HG02571 (cell line): ENCODE measurements at regions not wholly inside any gene's neighbourhood (a gene's known extent, or its start where the extent isn't known, plus 50 kb on each side); places are given as distances from the start of the nearest gene placed in this dataset.

ENCODE experiments used
- ATAC-seq: cut with Tn5 transposase; IDR thresholded peaks from one replicate; pipeline ENCODE4 v1.9.1; 2021; ENCODE audit warnings: mild to moderate bottlenecking, moderate library complexity; ENCODE audit not compliant: unreplicated experiment

DNA sequence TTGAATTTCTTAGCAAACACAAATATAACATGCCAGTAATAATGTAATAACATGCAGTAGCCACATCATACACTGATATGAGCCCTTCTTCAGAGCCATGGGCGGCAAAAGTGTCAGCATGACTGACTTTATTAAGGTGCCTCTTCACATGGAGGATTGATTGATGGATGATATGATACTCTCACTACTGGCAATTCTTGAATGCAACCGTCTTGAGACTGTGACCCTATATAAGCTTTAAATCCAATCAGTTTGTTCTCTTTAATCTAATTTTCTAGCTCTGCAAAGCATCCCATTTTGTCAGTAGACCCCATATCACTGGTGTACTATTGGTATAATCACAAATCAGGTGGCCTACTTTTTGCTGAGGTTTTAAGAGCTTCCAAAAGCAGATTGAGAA lies 463.7 kb upstream of the ROBO2 start:
- ATAC-seq = no peak

DNA sequence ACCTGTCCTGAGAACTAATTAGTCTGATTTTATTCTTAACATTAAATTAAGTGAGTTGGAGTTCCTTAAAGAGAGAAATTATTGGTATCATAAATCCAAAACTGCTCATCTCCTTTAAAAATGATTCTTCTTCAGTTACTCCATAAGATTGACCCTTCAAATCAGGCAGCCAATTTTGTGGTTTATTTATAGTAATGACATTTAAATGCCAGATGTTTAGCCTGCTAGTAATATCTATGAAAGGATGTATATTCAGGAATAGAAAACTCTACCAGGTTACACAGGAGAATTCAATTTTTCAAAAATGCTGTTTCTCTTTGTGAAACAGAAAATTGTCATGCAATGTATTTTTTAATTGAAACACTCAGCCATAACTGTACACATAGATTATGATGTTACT lies 457.8 kb upstream of the ROBO2 start:
- no peak for ATAC-seq

DNA sequence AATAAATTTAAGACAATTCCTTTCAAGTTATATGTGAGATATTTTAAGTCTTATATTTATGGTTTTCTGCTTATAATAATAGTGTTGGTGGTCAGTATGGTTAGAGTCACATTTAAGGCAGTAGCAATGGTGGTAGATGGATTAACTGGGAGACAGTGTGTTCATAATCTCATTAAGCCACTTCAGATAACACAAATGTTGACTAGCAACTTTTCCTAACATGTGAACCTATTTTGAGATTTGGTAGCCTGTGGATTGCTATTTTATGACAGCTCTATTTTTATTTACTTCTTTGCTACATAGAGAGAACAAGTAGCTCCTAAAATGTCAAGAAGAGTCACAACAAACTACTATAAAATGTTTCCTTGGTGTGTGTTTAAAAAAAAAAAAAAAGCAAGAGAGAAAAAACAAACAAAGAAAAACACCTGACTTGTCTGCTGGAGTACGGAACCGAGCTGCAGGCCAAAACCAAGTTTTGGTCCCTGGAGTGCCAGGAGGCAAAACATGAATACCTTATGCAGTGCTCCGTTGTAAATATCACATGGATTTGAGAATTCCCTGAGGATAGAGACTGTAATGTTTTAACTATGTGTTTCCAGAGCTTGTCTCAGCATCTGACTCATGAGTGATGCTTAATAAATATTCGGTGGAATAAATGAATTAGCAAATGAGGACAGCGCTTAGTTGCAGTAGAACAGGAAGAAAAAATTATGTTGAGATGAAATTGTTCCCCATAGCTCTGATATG lies 457.1 kb upstream of the ROBO2 start:
- no peak for ATAC-seq

- ATAC-seq = no peak
Observed at GRCh38 chr3:76585794-76586392, 454.0 kb upstream of the ROBO2 start.

DNA sequence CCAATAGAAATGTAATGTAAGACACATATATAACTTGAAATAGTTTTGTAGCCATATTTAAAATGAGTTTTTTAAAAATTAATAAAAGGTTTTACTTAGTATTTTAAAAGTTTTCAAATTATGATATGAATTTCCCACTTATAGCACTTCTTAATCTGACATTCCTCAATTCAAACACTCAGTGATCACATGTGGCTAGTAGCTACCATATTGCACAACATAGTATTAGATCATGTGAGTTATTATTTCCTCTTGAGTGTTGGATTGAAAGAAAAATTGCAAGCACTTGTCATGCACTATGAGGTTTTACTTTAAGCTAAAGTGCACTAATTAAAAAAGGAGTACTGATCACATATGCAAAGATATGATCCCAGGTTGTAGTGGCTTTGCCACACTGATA lies 453.4 kb upstream of the ROBO2 start:
- no peak for ATAC-seq

- no peak for ATAC-seq
Observed at GRCh38 chr3:76610150-76610549, 429.7 kb upstream of the ROBO2 start.

DNA sequence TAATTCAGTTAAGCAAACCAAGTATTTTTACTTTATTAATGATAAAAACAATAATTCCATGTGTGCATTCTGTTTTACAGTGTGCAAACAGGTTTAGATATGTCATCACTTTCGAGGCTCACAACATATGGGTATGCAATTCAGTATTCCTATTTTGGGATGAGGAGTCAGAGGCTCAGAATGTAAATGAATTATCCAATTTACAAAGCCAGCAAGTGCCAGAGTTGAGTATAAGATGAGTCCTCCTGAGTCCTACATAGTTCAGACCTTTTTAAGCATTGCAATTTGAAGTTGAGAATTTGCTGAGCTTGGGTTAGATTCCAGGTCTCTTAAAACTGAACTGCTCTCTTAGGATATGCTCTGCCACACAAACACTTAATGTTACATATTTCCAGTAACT lies 424.2 kb upstream of the ROBO2 start:
- no peak for ATAC-seq

DNA sequence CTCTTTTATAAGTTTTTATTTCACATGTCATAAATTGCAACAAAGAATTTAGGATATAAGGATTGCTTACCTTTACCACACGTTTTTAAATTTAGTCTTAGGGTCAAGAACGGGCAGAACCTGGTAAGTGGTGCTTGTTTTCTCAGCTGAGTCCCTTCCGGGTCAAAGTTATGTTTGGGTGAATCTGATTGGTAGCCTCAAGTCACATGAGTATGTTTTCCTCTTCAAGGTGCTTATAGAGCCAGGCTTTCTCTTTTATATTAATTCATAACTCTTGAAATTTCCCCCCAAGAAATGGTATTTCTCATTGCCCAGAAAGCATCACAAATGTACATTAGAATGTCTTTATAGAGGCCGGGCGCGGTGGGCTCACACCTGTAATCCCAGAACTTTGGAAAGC lies 415.7 kb upstream of the ROBO2 start:
- no peak for ATAC-seq

DNA sequence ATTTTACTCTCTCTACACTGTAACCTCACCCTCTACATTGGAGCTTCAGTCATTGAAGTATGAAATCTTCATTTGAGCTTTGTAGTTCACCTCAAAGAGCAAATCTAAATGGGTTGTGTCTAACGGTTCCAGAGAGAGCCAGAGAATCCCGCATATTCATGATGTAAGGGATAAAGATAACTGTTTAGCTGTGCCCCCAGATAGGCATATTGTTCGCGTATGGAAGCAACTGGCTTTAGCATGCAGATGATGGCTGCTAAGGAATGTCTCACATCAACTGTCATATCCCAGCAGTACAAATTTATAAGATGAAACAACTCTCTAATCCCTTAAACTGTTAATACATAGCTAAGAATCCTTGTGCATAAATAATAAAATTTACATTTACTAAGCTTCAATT lies 412.7 kb upstream of the ROBO2 start:
- ATAC-seq = no peak

GRCh38 chr3:76631251-76631650 lies 408.6 kb upstream of the ROBO2 start:
- ATAC-seq = no peak

DNA sequence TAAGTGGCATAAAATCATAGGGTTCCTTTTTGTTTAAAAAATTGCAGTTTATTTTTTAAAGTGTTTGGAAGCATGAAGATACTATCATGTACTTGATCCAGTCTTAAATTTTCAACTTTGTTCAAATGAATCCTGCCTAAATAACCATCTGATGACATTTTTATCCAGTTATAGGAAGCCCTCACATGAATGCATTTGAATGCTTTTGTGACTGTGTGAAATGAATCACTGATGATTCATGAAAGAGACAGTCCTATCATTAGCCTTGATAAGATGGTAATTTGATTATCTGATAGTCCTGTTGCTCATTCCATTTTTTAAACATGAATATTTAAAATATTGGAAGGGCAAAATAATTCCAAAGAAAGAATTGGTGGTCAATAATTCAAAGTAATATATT lies 401.9 kb upstream of the ROBO2 start:
- no peak for ATAC-seq

DNA sequence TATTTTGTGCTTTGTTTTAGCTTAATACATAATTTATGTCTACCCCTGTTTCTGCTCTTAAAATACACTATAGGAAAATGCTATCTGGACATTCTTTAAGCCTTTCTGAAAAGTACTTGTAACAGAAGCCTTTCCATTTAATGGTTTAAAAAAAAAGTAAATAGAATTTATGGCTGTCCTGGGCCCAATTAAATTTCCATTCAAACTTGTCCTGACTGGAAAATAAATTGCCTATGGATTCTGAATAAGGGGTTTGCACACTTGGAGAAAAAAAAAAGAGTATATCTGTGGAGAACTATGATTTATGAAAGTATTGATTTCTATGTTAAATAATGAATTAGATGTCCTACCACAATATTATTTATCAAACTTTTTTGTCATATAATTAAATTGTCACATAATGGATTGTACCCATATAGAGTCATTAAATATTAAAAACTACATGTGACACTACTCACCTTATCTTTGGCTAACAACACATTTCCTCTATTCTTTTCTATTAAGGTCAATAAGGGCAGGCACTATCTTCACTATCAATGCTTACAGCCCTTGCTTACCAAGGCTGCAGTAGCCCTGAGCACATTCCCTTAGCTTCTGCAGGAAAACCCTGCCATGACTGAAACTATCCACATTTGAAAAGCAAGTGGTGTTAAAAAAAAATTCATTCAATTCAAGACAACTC lies 396.1 kb upstream of the ROBO2 start:
- ATAC-seq = no peak

DNA sequence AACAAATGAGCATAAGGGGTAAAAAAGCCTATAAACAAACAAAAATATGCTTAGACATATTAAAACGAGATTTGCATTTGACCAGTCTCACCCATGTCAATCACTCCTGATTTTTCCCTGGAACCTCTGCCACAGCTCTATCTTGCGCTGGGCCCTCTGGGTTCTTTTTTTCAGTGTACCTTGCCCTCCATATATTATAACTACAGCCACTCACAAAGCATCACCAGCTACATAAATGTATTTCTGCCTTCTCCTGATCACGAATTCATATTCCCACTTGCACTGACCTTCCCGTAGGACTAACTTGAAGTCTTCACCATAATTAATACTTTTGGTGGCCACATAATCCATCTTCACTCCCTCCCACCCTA lies 395.6 kb upstream of the ROBO2 start:
- ATAC-seq = no peak

- ATAC-seq = no peak
Observed at GRCh38 chr3:76645724-76646123, 394.2 kb upstream of the ROBO2 start.

- no peak for ATAC-seq
Observed at GRCh38 chr3:76646921-76647562, 392.9 kb upstream of the ROBO2 start.

GRCh38 chr3:76651784-76652183 lies 388.1 kb upstream of the ROBO2 start:
- ATAC-seq = no peak

DNA sequence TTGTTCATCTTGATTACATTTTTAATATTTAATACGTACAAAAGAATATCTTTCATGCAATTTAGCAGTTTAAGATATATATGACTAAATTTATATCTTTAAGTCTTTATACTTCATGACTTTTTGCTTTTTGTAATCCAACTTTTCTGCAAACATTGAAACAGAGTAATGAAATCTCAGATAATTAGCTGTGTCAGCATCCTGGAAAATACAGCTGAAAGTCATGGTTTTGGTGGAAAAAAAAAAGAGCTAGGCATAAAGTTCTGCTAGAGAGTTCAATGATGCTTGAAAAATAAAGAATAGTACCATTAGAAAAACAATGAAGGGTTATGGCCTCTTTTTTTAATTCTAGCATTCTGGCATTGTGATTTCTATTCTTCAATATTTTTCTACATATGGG lies 387.4 kb upstream of the ROBO2 start:
- ATAC-seq = no peak

DNA sequence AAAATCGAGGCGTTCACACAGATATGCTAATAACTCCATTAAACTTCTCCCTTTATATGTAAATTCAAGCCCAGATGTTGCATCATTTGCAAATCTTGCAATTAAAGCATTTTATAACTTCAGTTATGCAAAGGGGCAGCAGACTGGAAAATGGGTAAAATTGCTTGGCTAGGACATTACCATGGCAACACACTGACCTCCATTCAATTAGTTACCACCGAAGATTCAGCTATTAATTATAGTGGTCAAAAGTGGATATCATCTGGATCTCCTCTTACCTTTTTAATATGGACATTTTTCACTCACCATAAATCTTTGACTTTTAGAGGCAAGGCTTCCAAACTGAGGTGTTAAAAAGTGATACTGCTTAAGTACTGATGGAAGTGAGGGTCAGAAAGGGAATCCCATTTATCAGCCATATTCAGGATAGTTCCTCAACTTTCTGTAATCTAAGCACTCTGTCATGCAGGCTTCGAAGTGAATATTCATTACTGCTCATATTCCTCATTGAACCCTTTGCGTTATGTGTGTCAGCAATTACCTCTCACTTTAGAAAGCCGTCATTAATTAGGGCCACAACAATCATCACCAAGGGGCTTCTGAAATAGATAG lies 386.2 kb upstream of the ROBO2 start:
- no peak for ATAC-seq

DNA sequence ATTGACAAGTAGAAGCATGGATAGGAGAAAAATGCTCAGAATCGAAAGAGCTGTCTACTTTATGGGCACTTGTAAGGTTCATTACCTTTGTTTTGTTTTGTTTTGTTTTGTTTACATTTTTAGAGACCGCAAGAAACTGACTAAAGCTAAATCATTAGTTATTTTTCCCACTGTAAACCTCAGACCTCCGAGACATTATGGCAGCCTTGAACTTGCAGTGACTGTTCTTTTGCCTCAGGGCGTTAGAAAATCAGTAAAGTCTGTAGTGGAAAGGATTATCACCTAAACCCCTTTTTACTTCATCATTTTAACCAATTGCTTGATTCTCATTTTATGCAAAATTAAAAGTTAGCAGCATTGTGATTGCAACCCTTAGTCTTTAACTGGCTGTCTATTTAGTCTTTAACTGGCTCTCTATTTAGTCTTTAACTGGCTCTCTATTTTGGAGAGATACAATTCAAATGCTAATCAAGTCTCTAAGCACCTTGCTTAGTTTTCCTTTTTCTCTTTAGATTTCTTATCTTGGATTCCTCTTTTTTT lies 383.3 kb upstream of the ROBO2 start:
- ATAC-seq = no peak

DNA sequence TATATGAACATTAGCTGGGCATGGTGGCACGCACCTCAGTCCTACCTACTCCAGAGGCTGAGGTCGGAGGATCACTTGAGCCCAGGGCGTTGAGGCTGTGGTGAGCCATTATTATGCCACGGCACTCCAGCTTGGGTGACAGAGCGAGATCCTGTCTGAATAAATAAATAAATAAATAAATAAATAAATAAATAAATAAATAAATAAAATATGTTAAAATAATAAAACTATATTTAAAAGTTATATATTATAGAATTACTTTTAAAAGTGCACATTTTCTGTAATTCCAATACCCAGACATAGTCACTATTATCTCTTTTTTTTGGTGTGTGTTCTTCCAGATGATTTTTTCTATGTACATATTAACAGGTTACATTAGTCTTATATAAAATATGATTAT lies 382.0 kb upstream of the ROBO2 start:
- ATAC-seq = no peak

DNA sequence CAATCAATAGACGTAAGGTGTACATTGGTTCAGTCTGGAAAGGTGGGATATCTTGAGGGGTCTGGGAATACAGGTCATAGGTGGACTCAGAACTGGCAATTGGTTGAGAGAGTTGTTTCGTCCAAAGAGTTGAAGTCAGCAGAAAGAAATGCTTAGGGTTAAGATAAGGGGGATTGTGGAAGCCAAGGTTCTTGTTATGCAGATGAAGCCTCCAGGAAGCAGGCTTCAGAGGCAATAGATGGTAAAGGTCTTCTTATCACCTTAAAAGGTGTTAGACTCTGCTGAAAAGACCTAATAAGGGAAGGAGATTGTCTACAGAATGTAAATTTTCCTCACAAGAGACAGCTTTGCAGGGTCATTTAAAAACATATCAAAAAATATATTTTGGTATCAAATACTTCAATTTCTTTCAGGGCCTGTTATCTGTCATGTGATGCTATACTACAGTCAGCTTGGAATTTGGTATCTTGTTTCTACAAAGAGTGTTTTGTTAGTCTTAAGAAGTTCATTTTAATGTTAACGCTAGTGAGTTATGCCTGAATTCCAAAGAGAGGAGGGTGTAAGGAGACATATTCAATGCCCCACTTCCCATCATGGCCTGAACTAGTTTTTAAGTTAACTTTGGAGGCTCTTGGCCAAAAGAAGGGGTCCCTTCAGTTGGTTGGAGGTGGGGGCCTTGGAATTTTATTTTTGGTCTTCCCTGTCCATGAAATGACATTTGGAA lies 378.2 kb upstream of the ROBO2 start:
- no peak for ATAC-seq
